NCI-H1092 treated with DMSO at 0.1 percent for 48 hours (cell line): ENCODE measurements at regions not wholly inside any gene's neighbourhood (a gene's known extent, or its start where the extent isn't known, plus 50 kb on each side); places are given as distances from the start of the nearest gene placed in this dataset.
"Not testable (repeated sequence)": the region's sequence is repeated elsewhere in the genome, so short reads cannot be mapped to it uniquely, and the experiment has no call there.

ENCODE experiments used
- DNase-seq: peaks from one replicate; lab custom pipeline; 2025; lab: John Stamatoyannopoulos, UW

- not testable (repeated sequence) for DNase-seq
Measured at GRCh38 chr12:102666176-102666575, 185.8 kb upstream of the IGF1 start.

GRCh38 chr12:102659200-102659911 lies 179.0 kb upstream of the IGF1 start:
- peak; percentile 3 for DNase-seq

- DNase-seq, result no peak
Measured at GRCh38 chr12:102653406-102653805, 173.0 kb upstream of the IGF1 start.

- DNase-seq, result no peak
Measured at GRCh38 chr12:102652645-102653313, 172.4 kb upstream of the IGF1 start.

GRCh38 chr12:102645968-102646367 lies 165.6 kb upstream of the IGF1 start:
- no peak for DNase-seq

GRCh38 chr12:102643879-102644575 lies 163.7 kb upstream of the IGF1 start:
- DNase-seq, result no peak

GRCh38 chr12:102642199-102642598 lies 161.8 kb upstream of the IGF1 start:
- no peak for DNase-seq

- not testable (repeated sequence) for DNase-seq
Measured at GRCh38 chr12:102640658-102641057, 160.3 kb upstream of the IGF1 start.

- DNase-seq, result no peak
Measured at GRCh38 chr12:102638777-102639176, 158.4 kb upstream of the IGF1 start.

GRCh38 chr12:102633981-102634605 lies 153.7 kb upstream of the IGF1 start:
- no peak for DNase-seq

- DNase-seq, result no peak
Measured at GRCh38 chr12:102631274-102631673, 150.9 kb upstream of the IGF1 start.

- DNase-seq, result no peak
Measured at GRCh38 chr12:102629262-102629888, 149.0 kb upstream of the IGF1 start.

- DNase-seq, result no peak
Measured at GRCh38 chr12:102625819-102626218, 145.5 kb upstream of the IGF1 start.

- no peak for DNase-seq
Measured at GRCh38 chr12:102622618-102623017, 142.3 kb upstream of the IGF1 start.

GRCh38 chr12:102618197-102618877 lies 138.0 kb upstream of the IGF1 start:
- no peak for DNase-seq

- DNase-seq, result no peak
Measured at GRCh38 chr12:102616692-102617091, 136.3 kb upstream of the IGF1 start.

- DNase-seq, result no peak
Measured at GRCh38 chr12:102611995-102612394, 131.6 kb upstream of the IGF1 start.

GRCh38 chr12:102609996-102610395 lies 129.6 kb upstream of the IGF1 start:
- no peak for DNase-seq

GRCh38 chr12:102603021-102603420 lies 122.7 kb upstream of the IGF1 start:
- no peak for DNase-seq

- no peak for DNase-seq
Measured at GRCh38 chr12:102602521-102602920, 122.2 kb upstream of the IGF1 start.

GRCh38 chr12:102601621-102602020 lies 121.3 kb upstream of the IGF1 start:
- no peak for DNase-seq

GRCh38 chr12:102596687-102597086 lies 116.3 kb upstream of the IGF1 start:
- no peak for DNase-seq
